Smooth muscle cell (in vitro differentiated cells): ENCODE measurements at regions not wholly inside any gene's neighbourhood (a gene's known extent, or its start where the extent isn't known, plus 50 kb on each side); places are given as distances from the start of the nearest gene placed in this dataset.

Source experiments
- DNase-seq: peaks from one replicate; lab custom pipeline; 2025; ENCODE audit not compliant: unreplicated experiment; lab: John Stamatoyannopoulos, UW
- H2AFZ ChIP-seq: fragments of 200-600 bp; sonication (generic); 2 replicates; pipeline ENCODE4 v1.6.0; 2016; ENCODE audit warnings: antibody characterized with exemption, low read depth, mild to moderate bottlenecking
- H3F3A ChIP-seq: fragments of 200-600 bp; sonication (generic); 2 replicates; pipeline ENCODE4 v1.6.0; 2017; ENCODE audit warnings: antibody characterized with exemption, low read depth
- H3K27ac ChIP-seq: fragments of 200-600 bp; sonication (generic); 2 replicates; pipeline ENCODE4 v1.5.1; 2016; ENCODE audit warnings: low read depth, mild to moderate bottlenecking
- H3K27me3 ChIP-seq: fragments of 200-600 bp; sonication (generic); 2 replicates; pipeline ENCODE4 v1.6.1; 2016; ENCODE audit warnings: low read depth, mild to moderate bottlenecking
- H3K36me3 ChIP-seq: fragments of 200-600 bp; sonication (generic); 2 replicates; pipeline ENCODE4 v1.5.1; 2016; ENCODE audit warnings: low read depth
- H3K4me1 ChIP-seq: fragments of 200-600 bp; sonication (generic); 2 replicates; pipeline ENCODE4 v1.5.1; 2016; ENCODE audit warnings: low read depth
- H3K4me2 ChIP-seq: fragments of 200-600 bp; sonication (generic); 2 replicates; pipeline ENCODE4 v1.6.0; 2016; ENCODE audit warnings: mild to moderate bottlenecking
- H3K4me3 ChIP-seq: fragments of 200-600 bp; sonication (generic); 2 replicates; pipeline ENCODE4 v1.5.1; 2016; ENCODE audit warnings: mild to moderate bottlenecking
- H3K79me2 ChIP-seq: fragments of 200-600 bp; sonication (generic); 2 replicates; pipeline ENCODE4 v1.6.0; 2016; ENCODE audit warnings: low read depth, mild to moderate bottlenecking
- H3K9ac ChIP-seq: fragments of 200-600 bp; sonication (generic); 2 replicates; pipeline ENCODE4 v1.6.0; 2016; ENCODE audit warnings: low read depth
- H3K9me3 ChIP-seq: fragments of 200-600 bp; sonication (generic); replicated peaks from 2 replicates; pipeline ENCODE4 v1.5.1; 2016; ENCODE audit warnings: low read depth
- H4K20me1 ChIP-seq: fragments of 200-600 bp; sonication (generic); 2 replicates; pipeline ENCODE4 v1.6.0; 2016; ENCODE audit warnings: low read depth
- CTCF ChIP-seq: fragments of 200-600 bp; sonication (generic); IDR thresholded peaks from 2 replicates; pipeline ENCODE4 v1.5.1; 2017; ENCODE audit warnings: borderline replicate concordance, mild to moderate bottlenecking, antibody characterized with exemption; ENCODE audit not compliant: insufficient read depth, poor library complexity, severe bottlenecking
- WGBS: methylation state at CpG from one replicate; pipeline ENCODE4 v1.1.7; 2016; ENCODE audit warnings: low lambda C conversion rate; 5-methylcytosine and 5-hydroxymethylcytosine counted together

DNA sequence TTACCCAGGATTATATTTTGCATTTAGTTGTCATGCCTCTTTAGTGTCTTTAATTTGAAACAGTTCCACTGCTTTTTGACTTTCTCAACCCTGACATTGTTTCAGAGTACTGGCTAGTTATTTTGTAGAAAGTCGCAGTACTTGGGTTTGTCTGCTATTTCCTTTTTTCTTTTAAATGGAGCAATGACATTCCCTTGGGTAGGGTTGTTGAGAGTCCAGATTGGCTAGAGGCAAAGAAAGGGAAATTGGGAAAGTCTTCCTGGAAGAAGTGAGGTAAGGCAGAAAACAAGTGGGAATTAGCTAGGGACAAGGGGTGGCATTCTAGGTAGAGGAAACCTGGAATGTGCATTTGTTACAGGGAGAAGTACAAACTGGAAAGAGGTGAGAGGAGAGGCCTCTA is 245.9 kb downstream of the EMP1 start:
- WGBS: 97% methylated on average over 1 of the region's 1 CpG
- Histone ChIP-seq H3K9ac (no peak overlapping the region), H3K9me3 (no peaks in the 10 kb centered on the region), H3K4me2 (no peak overlapping the region), H4K20me1 (no peaks in the 10 kb centered on the region), H3K4me1 (no peaks in the 10 kb centered on the region), H3K79me2 (no peaks in the 10 kb centered on the region), H3K36me3 (no peaks in the 10 kb centered on the region), H3K27ac (no peak overlapping the region), H2AFZ (no peak overlapping the region), H3K27me3 (no peaks in the 10 kb centered on the region), H3F3A (peaks cover 5% of the 10 kb centered on the region), H3K4me3 (no peak overlapping the region)
- no peak for DNase-seq
- no peak for TF ChIP-seq CTCF

DNA sequence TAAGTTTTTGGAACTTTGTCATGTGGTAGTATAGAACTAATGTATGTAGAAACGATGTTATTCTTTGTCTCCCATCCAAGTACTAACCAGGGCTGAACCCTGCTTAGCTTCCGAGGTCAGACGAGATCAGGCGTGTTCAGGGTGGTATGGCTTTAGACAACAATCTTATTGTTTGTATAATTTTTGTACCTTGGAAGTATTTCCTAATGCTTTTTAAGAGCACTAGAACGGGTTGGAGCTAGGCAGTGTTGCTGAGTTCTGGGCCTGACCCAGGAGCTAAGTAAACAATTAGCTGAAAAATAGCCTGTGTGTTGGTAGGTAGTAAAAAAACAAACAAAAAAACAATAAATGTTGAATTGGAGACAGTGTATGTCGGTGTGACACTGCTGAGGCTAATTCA is 244.3 kb downstream of the EMP1 start:
- no peak overlapping the region for H3K27ac ChIP-seq
- H3K4me3 ChIP-seq: no peak overlapping the region
- peaks cover 5% of the 10 kb centered on the region for H3F3A ChIP-seq
- H3K9ac ChIP-seq: no peak overlapping the region
- TF ChIP-seq CTCF: no peak
- 96% methylated on average over 6 of the region's 6 CpGs for WGBS
- H3K4me2 ChIP-seq: no peak overlapping the region
- no peaks in the 10 kb centered on the region for H3K9me3 ChIP-seq
- H2AFZ ChIP-seq: no peak overlapping the region
- no peaks in the 10 kb centered on the region for H4K20me1 ChIP-seq
- no peaks in the 10 kb centered on the region for H3K27me3 ChIP-seq
- DNase-seq: no peak
- H3K4me1 ChIP-seq: no peaks in the 10 kb centered on the region
- H3K36me3 ChIP-seq: no peaks in the 10 kb centered on the region
- H3K79me2 ChIP-seq: no peaks in the 10 kb centered on the region

DNA sequence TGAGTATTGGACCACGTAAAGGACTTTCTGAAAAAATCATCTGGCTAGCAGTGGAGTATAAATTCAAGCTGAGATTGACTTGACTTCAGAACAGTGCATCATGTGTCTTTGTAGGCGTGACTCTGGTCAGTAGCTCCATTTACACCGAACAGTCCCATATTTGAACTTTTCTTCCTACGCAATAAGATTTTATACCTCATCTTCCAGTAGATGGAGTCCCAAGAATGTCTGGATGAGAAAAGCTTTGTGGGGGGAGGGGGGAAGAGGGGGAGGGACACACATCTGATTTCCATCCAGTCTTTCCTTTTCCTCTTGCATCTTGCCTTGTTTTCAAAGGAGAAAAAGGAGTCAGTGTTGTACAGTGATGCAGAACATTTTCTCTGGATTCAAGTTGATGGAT is 241.0 kb downstream of the EMP1 start:
- 93% methylated on average over 4 of the region's 4 CpGs for WGBS
- no peak for DNase-seq
- H3K4me3 ChIP-seq: no peak overlapping the region
- no peak overlapping the region for H3K4me2 ChIP-seq
- H3F3A ChIP-seq: peaks cover 5% of the 10 kb centered on the region
- no peaks in the 10 kb centered on the region for H3K36me3 ChIP-seq
- no peak overlapping the region for H3K9ac ChIP-seq
- peaks cover 8% of the 10 kb centered on the region for H3K4me1 ChIP-seq
- no peak overlapping the region for H2AFZ ChIP-seq
- no peak overlapping the region for H3K27ac ChIP-seq
- no peaks in the 10 kb centered on the region for H3K79me2 ChIP-seq
- no peaks in the 10 kb centered on the region for H4K20me1 ChIP-seq
- no peaks in the 10 kb centered on the region for H3K9me3 ChIP-seq
- no peak for TF ChIP-seq CTCF
- H3K27me3 ChIP-seq: no peaks in the 10 kb centered on the region

- H3K27ac ChIP-seq: no peak overlapping the region
- H4K20me1 ChIP-seq: no peaks in the 10 kb centered on the region
- H3K4me1 ChIP-seq: peaks cover 8% of the 10 kb centered on the region
- no peaks in the 10 kb centered on the region for H3K36me3 ChIP-seq
- H3K27me3 ChIP-seq: no peaks in the 10 kb centered on the region
- H3F3A ChIP-seq: peaks cover 5% of the 10 kb centered on the region
- peak overlapping the region; percentile 15 for H3K4me2 ChIP-seq
- TF ChIP-seq CTCF: no peak
- no peak overlapping the region for H2AFZ ChIP-seq
- WGBS: 38% methylated on average over 11 of the region's 11 CpGs
- H3K9ac ChIP-seq: no peak overlapping the region
- H3K79me2 ChIP-seq: no peaks in the 10 kb centered on the region
- DNase-seq: no peak
- H3K9me3 ChIP-seq: no peaks in the 10 kb centered on the region
- no peak overlapping the region for H3K4me3 ChIP-seq
Observed at GRCh38 chr12:13436696-13437391, 240.3 kb downstream of the EMP1 start.
